ENCODE measurements at regions not wholly inside any gene's neighbourhood (a gene's known extent, or its start where the extent isn't known, plus 50 kb on each side); places are given as distances from the start of the nearest gene placed in this dataset.
"Not testable (repeated sequence)": the region's sequence is repeated elsewhere in the genome, so short reads cannot be mapped to it uniquely, and the experiment has no call there.

DNA sequence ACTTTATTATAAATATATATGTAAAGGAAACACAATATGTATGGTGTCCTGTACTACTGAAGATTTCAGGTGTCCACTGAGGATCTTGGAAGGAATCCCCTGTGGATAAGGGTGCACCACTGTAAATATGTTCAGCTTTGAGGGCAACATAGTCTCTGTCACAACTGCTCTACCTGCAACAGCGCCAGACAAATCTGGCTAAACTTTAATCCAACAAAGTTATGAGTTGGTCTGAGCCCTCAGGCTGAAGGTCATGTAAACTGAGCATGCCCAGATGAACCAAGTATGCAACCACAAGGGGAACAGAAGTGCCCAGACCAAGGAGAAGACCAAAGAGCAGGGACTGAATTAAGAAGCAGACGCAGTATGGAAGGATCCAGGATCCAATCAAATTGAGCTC, 1541.2 kb downstream of the SPATA31A7 start:
- not testable (repeated sequence) for TF ChIP-seq CTCF (conservative IDR thresholded peaks at IDR 0.05; ENCODE audit: low read depth, low read length); USF2 (IDR thresholded peaks at IDR 0.05; ENCODE audit: low read depth, low read length); MAZ (IDR thresholded peaks at IDR 0.05; ENCODE audit: borderline replicate concordance, low read depth, low read length); MXI1 (IDR thresholded peaks at IDR 0.05; ENCODE audit: borderline replicate concordance, low read depth, low read length); MAFK (IDR thresholded peaks at IDR 0.05; ENCODE audit: low read depth, low read length); CEBPB (IDR thresholded peaks at IDR 0.05; ENCODE audit: low read depth, low read length); RCOR1 (IDR thresholded peaks at IDR 0.05; ENCODE audit: insufficient replicate concordance, low read length)

Data from IMR-90 (cell line).